ENCODE measurements at regions not wholly inside any gene's neighbourhood (a gene's known extent, or its start where the extent isn't known, plus 50 kb on each side); places are given as distances from the start of the nearest gene placed in this dataset.

DNA sequence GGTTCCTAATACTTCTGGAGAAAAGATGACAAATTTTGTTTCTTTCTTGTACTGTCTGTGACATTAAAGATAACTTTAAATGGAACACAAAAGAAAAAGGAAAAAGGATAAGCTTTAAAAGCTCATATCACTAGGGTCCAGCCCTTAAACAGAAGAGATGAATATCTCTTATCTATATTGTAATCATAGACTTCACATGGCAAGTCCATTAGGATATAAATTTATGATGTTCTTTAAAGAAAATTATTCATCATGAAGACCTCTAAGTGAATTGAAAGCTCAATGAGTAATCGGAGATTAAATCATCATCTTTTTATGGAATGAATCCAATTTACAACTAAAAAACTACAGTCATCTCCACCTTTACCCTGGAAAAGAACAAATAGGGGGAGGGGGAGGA, 111.6 kb upstream of the SATB2 start:
- H3K27me3 Mint-ChIP-seq (ENCODE audit: low read depth) = peaks cover 5% of the 10 kb centered on the region
- TF ChIP-seq, protein P1, sequence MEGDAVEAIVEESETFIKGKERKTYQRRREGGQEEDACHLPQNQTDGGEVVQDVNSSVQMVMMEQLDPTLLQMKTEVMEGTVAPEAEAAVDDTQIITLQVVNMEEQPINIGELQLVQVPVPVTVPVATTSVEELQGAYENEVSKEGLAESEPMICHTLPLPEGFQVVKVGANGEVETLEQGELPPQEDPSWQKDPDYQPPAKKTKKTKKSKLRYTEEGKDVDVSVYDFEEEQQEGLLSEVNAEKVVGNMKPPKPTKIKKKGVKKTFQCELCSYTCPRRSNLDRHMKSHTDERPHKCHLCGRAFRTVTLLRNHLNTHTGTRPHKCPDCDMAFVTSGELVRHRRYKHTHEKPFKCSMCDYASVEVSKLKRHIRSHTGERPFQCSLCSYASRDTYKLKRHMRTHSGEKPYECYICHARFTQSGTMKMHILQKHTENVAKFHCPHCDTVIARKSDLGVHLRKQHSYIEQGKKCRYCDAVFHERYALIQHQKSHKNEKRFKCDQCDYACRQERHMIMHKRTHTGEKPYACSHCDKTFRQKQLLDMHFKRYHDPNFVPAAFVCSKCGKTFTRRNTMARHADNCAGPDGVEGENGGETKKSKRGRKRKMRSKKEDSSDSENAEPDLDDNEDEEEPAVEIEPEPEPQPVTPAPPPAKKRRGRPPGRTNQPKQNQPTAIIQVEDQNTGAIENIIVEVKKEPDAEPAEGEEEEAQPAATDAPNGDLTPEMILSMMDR (IDR thresholded peaks at IDR 0.05; ENCODE audit: unreplicated experiment in 3 of 3) = no peak
- H3K27ac Mint-ChIP-seq = no peak overlapping the region
- peaks cover 6% of the 10 kb centered on the region for H3K4me1 Mint-ChIP-seq
- H3K4me3 Mint-ChIP-seq = no peak overlapping the region
- no peaks in the 10 kb centered on the region for H3K36me3 Mint-ChIP-seq (ENCODE audit: low read depth)
- no peaks in the 10 kb centered on the region for H3K9me3 Mint-ChIP-seq

- no peak overlapping the region for H3K27ac Mint-ChIP-seq
- no peaks in the 10 kb centered on the region for H3K36me3 Mint-ChIP-seq (ENCODE audit: low read depth)
- H3K4me3 Mint-ChIP-seq = no peak overlapping the region
- H3K27me3 Mint-ChIP-seq (ENCODE audit: low read depth) = peaks cover 3% of the 10 kb centered on the region
- H3K9me3 Mint-ChIP-seq = peaks cover 10% of the 10 kb centered on the region
- no peaks in the 10 kb centered on the region for H3K4me1 Mint-ChIP-seq
- TF ChIP-seq, protein P1 (IDR thresholded peaks at IDR 0.05; ENCODE audit: unreplicated experiment in 3 of 3) = no peak
These were observed 100.4 kb upstream of the SATB2 start for GRCh38 chr2:199558156-199558555.

GRCh38 chr2:199556527-199557285, 99.0 kb upstream of the SATB2 start:
- H3K27me3 Mint-ChIP-seq (ENCODE audit: low read depth) = peaks cover 3% of the 10 kb centered on the region

GRCh38 chr2:199554026-199554425, 96.3 kb upstream of the SATB2 start:
- no peak overlapping the region for H3K4me3 Mint-ChIP-seq
- H3K27ac Mint-ChIP-seq = no peak overlapping the region
- H3K4me1 Mint-ChIP-seq = no peaks in the 10 kb centered on the region
- H3K9me3 Mint-ChIP-seq = no peaks in the 10 kb centered on the region
- TF ChIP-seq, protein P1 (IDR thresholded peaks at IDR 0.05; ENCODE audit: unreplicated experiment in 3 of 3) = no peak
- no peaks in the 10 kb centered on the region for H3K36me3 Mint-ChIP-seq (ENCODE audit: low read depth)
- H3K27me3 Mint-ChIP-seq (ENCODE audit: low read depth) = peaks cover 3% of the 10 kb centered on the region

More at GRCh38 chr2:199556527-199557285, 99.0 kb upstream of the SATB2 start:
- Mint-ChIP-seq H3K27ac (no peak overlapping the region), H3K9me3 (no peaks in the 10 kb centered on the region), H3K36me3 (ENCODE audit: low read depth) (no peaks in the 10 kb centered on the region), H3K4me3 (no peak overlapping the region), H3K4me1 (no peaks in the 10 kb centered on the region)
- TF ChIP-seq, protein P1 (IDR thresholded peaks at IDR 0.05; ENCODE audit: unreplicated experiment in 3 of 3) = no peak

DNA sequence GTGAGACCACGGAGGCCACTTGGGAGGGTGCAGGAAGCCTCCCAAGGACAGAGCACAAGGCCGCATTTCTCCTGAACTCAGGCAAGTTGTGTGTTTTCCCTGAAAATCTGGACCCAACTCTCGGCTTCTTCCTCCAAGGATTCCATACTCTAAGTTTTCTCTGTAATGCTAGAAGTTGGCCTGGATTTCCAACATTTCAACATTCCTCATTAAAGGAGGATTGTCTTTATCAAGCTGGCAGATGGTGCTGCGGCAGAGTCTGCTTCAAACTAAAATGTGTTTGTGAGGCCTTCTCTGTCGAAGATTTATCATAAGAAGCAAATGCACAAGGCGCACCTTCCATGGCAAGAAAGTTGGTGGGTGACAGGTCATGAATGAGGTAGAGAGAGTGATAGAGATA, 94.4 kb upstream of the SATB2 start:
- Mint-ChIP-seq H3K9me3 (no peaks in the 10 kb centered on the region), H3K27ac (no peak overlapping the region), H3K27me3 (ENCODE audit: low read depth) (no peaks in the 10 kb centered on the region), H3K4me3 (no peak overlapping the region), H3K36me3 (ENCODE audit: low read depth) (no peaks in the 10 kb centered on the region), H3K4me1 (no peaks in the 10 kb centered on the region)
- TF ChIP-seq, protein P1 (IDR thresholded peaks at IDR 0.05; ENCODE audit: unreplicated experiment in 3 of 3) = no peak

GRCh38 chr2:199543606-199544172, 86.0 kb upstream of the SATB2 start:
- no peak overlapping the region for H3K27ac Mint-ChIP-seq
- H3K27me3 Mint-ChIP-seq (ENCODE audit: low read depth) = no peaks in the 10 kb centered on the region

More at GRCh38 chr2:199543606-199544172, 86.0 kb upstream of the SATB2 start:
- TF ChIP-seq, protein P1 (IDR thresholded peaks at IDR 0.05; ENCODE audit: unreplicated experiment in 3 of 3) = no peak
- no peak overlapping the region for H3K4me3 Mint-ChIP-seq
- H3K36me3 Mint-ChIP-seq (ENCODE audit: low read depth) = no peaks in the 10 kb centered on the region
- peaks cover 3% of the 10 kb centered on the region for H3K9me3 Mint-ChIP-seq
- no peaks in the 10 kb centered on the region for H3K4me1 Mint-ChIP-seq
